Fibroblast of gingiva (primary cell): ENCODE measurements at regions not wholly inside any gene's neighbourhood (a gene's known extent, or its start where the extent isn't known, plus 50 kb on each side); places are given as distances from the start of the nearest gene placed in this dataset.
A peak's percentile ranks its signal among the peaks of the same experiment; 100 is the strongest.

ENCODE experiments used
- DNase-seq: peaks from one replicate; pipeline ENCODE4 v3.0.0-alpha.2; 2011; ENCODE audit warnings: low read depth

DNA sequence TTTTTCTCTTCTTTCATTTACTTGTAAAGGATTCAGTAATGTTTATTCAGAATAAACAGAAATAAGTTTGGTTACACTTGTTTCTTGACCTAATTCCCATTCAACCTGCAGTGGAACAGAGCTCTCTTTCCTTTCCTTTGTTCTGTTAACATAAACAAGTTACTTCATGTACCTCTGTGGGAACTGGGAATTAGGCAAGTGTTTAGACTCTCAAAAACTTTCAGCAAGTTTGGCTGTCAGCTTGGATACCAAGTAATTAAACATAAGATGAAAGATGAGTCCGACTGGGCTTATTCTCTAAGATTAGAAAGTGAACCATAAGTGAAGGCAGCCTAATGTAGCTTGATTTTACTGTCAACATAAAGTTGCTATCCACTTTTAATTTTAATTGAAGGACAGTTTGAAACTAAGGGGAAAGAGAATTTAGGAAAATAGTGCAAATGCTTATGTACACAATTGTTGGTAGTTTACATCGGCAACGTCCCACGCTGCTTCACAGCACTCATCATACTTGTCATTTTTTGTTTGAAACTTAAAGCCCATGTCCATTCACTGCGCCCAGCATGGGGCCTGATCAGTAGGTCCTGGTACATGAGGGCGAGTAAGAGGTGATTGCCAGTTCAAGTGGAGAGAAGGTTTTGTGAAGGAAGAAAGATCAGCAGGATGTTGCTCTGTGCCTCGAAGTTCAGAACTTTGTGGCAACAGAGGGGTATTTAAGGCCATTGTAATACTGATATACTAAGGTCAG lies 113.0 kb downstream of the PLEKHG1 start:
- no peak for DNase-seq

DNA sequence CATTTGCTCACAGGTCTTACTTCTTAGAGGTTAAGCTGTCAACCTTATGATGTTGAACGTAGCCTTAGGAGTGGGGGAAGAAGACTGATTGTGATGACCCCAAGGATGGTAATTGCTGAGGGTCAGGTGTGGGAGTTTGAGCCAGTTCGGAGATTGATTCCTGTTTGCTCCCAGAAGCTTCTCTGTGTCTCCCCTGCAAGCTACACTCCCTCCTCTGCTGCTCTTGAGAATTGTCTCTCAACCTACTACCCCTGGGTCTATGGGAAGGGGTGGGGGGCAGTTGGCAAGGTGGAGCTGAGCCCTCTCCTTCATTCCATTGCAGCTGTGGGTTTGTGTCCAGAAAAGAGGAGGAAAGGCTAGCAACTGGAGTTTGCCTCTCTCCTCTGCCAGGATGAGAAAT lies 113.8 kb downstream of the PLEKHG1 start:
- DNase-seq, result no peak

DNA sequence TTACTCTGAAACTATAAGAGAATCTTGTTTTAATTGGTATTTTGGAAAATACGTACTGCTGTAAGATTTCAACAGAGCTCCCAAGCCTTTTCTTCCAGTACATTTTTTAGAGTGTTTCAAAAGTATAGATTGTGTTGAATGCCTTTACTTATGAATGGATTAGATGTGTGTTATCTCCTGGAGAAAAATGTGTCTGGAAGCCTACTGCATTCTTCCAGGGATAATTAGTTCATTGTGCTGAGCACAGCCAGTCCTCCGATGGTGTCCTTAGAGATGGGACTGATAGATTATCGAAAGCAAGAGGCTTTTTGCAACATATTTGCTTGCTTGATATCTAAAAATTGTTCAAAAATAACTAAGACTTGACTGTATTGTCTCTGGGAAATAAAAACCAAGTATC lies 114.2 kb downstream of the PLEKHG1 start:
- no peak for DNase-seq

DNA sequence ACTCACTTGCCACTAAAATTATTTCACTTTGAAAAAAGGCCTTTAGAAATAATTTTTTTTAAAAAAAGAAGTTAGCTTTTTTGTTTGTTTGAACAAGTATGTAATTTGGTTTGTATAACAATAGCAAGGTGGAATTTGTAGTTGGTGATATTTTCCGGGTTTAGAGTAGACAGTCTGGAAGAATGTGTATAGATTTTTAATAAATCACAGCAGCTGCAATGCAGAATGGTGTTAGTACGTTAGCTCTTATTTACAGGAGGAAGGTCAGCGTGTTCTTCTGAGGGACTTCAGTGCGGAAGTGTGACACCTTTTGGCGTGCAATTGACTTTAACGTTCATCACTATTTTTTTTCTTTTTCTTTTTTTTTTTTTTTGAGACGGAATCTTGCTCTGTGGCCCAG lies 115.4 kb downstream of the PLEKHG1 start:
- no peak for DNase-seq

DNA sequence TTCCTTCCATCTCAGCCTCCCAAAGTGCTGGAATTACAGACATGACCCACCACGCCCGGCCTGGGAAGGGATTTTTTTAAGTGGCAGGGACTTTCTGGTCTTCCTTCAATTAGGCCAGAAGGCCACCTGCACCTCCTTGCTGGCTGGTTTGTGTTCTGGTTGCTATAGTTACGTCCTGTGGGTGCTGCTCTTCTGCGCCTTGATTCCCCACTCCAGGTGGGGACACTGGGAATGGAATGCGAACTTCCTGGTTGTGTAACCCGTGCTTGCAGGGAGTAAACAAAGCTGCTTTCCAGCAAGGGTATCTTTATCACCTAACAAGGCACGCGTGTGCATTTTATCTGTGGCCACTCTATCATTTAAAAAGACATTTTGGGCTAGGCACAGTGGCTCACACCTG lies 117.7 kb downstream of the PLEKHG1 start:
- DNase-seq, result no peak

DNA sequence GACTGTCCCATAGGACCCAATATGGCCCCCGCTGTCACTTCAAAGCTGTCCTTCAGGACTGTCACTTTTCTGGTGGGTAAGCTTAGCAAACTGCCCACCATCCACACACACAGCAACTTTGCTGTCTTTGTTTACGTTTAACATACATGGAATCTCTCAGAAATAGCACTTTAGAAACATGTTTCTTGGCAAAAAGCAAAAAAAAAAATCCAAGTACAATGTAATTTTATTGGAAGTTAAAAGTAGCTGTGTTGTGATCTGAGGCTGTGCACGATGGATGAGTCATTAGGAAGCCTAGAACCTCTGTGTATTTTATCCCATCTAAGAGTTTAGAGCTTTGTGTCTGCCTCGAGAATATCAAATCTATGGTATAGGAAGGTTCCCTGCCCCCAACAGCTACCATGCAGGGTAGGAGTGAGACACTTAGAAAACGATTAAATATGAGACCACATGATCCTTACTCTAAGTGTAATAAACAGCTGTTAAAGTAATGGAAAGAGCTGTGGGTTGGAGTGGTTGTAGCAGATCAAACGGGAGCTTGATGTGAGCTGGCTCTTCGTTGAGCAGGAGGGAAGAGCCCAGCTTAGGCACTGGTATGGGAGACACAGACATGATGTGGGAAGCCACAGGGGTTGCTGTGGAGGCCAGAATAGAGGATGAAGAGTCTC lies 119.5 kb downstream of the PLEKHG1 start:
- DNase-seq, result no peak

DNA sequence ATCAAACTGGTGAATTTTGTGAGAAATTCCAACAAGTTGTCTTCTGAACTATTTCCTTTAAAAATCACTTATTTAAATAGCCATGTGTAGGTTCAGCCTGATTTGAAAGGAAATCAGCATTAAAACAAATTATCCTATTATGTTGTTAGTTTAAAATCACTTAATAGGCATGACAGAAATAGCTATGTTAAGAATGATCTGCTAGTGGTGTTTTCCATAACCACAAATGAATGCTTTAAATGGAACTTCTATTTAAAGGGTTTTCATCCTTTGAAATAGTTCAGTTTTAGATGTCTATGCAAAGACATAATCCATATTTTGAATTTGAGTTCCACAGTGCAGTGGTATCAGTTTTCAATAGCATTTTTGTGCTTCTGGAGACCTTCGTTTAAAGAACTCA lies 120.1 kb downstream of the PLEKHG1 start:
- no peak for DNase-seq

DNA sequence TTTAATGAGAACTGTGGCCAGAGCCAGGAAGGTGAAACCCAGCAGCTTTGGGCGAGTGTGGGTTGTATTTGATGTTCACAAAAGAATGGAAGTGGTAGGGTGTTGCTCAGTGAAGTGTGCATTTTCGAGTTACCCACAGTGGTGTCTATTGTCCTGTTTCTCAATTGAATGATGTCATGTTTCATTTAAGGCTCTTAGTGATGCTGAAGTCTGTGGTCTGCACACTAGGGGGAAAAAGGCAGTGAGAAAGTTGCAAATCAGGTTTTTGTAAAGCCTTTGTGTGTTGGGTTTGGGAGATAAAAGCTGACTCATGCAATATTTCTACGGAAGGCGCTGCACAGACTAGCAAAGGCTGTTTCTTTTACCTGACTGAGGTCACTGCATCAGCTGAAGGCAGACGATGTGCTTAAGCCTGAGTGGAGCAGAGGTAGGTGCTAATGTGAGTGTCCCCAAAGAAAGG lies 121.1 kb downstream of the PLEKHG1 start:
- DNase-seq, result no peak

DNA sequence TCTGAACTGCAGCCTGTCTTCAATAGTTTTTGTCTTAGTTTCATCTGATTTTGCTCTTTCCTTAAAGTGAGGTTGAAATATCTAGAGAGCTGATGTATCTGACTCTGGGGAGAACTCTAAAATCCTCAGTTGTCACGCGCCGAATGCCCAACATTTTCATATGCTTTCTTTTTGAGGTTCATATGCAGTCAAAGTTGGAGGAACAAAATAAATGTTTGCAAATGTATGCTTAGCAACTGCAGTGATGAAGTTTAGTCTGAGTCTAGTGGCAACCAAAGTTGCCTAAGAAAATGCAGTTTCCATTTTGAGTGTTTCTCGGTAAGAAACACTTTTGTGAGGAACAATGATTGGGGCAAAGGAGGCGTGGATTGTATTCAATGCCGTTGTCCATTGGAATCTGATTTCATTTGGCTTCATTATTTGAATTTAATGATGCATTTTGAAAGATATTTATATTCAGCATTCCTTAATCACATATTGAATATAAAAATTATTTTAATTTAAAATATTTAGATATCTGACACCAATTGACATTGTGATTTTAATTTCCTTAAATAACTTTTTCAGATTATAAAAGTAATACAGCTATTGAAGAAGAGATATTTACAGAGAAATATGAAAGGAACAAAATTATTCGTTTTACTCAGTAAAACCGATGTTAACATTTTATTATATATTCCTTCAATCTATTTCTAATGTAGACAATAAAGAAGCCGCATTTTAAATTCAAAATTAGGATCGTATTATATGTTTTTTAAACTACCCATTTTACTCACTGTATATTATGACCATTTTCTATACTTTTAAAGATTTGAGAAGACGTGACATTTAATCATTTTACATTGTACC lies 122.0 kb downstream of the PLEKHG1 start:
- no peak for DNase-seq

DNA sequence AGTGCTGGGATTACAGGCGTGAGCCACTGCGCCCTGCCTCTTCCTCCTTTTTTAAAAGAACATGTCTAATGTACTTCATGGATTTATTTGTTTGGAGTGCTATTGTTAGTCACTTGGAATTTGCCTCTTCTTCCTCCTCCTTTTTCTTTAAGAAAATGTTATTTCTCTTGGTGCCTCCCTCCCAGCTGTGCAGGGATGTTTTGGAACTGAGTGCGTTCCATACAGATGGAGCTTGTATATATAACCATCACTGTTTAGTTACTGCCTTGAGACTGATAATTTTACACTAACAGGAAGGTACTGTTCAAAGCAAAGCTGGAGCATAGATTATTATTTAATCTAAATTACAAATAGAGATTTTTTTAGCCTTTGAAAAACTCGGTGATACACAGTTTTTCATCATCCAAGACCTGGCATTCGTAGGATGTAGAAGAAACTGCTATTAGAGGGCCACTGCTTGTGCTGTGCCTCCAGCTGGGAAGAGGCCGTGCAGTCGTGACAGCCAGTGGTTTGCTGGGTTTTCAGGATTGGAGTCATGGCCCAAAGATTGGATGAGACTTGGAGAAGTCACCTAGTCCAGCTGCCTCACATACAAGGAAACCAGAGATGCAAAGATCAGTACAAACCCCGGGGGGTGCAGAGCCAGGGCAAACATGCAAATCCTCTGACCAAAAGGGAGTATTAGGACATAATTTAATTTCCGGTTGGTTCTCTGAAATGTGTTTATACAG lies 123.1 kb downstream of the PLEKHG1 start:
- no peak for DNase-seq

DNA sequence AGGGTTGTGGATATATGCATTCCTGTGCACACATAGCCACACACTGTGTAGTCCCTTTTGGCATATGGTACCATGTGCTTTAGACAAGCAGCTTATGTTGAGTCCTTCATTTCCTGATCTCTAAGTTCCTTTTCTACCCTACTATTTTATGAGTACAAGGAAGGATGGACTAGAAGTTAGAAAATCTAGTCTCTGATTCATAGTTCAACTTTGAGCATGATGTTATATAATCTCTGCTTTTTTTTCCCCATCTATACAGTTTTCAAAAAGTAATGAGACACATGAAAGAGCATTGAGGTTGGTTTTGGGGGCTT lies 123.6 kb downstream of the PLEKHG1 start:
- no peak for DNase-seq

DNA sequence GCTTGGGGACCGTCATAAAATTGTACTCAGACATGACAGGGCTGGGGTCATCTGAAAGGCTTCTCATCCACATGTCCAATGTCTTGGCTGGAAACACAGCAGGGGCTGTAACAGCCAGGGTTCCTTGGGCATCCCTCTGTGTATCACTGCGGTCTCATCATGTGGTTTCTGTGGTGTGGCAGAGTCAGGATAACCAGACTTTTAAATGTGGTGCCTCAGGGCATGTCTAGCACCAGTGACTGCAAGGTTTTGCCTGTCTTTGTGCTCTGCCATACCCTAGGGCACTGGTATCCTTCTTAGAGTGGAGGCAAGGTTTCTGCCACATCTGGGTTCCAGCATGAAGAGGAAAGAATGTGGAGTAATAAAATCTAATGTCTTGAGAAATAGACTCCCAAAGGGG lies 124.2 kb downstream of the PLEKHG1 start:
- peak; percentile 15 for DNase-seq

DNA sequence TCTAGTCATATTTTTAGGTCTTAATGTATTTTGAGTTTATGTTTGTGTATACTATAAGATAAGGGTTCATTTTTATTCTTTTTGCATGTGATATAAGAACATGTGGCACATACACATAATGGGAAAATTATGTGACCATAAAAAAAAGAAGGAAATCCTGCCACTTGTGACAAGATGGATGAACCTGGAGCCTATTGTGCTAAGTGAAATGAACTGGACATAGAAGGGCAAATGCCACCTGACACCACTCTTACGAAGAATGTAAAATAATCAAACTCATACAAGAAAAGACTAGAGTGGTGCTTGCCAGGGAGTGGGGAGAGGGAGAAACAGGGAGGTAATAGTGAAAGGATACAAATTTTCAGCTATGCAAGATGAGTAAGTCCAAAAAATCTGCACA lies 126.1 kb downstream of the PLEKHG1 start:
- DNase-seq, result no peak

DNA sequence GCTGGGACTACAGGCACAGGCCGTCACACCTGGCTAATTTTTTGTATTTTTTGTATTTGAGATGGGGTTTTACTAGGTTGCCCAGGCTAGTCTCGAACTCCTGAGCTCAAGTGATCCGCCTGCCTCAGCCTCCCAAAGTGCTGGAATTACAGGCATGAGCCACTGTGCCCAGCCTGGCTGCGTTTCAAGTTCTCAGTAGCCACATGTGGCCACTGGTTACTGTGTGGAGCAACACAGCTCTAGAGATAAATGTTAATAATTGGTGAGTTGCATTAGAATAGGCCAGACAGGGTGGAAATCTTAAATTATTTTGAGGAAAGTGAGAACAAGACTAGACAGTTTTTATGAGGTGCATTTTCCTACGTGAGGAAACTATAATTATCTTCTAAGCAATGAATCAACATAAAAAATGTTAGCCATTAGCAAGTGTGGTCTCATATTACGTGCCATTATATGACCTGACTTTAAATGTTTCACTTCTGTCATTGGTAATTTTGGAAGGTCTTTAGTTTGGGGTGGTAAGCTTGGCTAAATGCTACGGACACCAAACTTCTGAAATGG lies 129.6 kb downstream of the PLEKHG1 start:
- no peak for DNase-seq

DNA sequence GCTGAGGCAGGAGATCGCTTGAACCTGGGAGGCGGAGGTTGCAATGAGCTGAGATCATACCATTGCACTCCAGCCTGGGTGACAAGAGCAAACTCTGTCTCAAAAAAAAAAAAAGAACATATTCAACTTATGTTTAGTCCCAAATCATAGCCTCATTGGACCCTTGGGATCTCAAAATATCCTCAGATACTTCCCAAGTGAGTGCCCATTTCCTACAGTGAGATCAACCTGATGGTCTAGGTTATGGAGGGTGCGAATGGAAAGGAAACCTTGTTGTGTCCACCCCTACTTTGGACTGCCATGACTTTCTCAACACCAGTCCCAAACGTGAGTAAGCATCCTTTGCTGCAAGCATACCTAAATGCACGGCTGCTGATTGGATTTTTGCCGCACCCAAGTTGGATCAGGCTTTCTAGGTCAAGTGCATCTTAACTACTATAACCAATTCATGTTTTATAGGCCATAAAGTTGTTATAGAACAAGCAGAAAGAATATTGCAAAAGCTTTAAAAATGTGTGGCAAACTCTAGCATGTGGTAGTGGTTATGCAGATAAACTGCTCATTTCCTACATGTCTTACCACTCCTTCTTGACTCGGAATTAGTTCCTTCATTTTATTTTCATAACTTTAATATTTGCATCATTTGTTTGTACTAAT lies 131.2 kb downstream of the PLEKHG1 start:
- DNase-seq, result no peak

DNA sequence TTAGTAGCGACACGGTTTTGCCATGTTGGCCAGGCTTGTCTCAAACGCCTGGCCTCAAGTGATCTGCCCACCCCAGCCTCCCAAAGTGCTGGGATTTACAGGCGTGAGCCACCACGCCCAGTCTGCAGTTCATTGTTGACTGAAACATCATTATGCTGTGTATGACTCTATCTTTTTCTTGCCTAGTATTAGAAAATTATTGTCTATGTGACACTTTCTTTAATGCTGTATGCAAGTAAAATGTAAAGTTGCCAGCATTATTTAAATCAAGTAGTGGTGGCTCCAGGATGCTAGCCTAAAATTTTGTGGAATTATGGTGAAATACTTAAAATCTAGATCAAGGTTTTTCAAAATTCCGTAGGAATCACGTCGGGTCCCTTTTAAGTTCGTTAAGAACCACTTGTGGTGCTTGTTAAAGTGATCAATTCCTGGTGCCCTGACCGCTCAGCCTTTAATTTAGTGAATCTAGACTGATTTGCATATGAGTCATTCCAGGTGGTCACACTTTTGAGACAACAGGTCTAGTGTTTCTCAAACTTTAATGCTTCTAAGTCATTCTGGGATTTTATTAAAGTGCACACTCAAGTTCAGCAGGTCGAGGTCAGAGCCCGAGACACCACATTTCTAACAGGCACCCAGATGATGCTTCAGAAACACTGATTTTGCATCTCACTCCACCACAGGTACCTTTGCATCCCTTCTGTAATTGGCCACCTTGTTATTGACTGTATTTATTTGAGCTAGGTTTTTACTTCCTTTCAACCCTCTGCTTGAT lies 132.6 kb upstream of the MTHFD1L start:
- DNase-seq, result no peak

DNA sequence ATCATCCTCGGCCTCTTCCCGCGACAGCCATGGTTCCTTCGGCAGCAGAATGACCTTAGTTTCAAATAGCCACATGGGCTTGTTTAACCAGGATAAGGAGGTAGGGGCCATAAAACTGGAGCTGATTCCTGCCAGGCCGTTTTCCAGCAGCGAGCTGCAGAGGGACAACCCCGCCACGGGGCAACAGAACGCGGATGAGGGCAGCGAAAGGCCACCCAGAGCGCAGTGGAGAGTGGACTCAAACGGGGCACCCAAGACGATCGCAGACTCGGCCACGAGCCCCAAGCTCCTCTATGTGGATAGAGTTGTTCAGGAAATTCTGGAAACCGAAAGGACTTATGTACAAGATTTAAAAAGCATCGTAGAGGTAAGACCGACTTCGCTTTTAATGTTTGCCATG lies 131.8 kb upstream of the MTHFD1L start:
- no peak for DNase-seq

DNA sequence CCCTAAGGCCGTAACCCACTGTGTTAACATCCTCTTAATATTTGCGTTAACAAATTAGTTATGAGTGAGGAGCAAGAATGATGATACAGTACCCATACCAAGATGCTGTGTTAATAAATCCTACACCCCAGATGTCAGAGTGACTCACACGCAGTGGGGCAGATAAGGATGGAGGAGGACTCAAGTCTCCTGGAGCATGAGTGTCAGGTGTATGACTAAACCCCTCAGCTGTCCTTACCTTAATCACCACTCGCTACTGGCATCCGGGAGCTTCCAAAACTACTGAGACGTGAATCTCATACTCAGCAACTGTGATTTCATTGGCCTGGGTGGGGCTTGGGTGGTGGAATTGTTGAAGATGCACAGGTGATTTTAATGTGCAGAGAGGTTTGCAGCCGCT lies 131.3 kb upstream of the MTHFD1L start:
- DNase-seq, result no peak

DNA sequence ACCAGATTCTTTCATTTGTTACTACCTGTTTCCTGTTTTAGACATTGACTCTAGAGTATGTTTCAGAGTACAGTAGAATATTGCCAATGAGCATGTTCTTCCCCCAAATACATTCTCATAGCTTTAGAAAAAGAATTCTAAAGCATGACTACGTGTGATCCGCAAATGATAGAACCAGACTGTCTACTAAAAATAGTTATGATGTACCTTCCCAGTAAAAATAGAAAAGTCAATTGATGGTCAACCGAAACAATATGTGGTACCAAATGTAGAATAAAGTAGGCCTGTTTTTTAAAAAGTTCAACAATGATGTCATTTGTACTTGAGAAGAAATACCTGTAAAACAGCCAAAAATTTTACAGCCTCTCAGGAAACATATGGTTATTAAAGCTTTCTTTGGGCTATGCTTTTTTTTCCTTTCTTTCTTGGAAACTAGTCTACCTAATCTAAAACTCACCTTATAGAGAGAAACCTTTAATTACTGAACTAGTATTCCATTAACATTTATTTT lies 130.1 kb upstream of the MTHFD1L start:
- no peak for DNase-seq

DNA sequence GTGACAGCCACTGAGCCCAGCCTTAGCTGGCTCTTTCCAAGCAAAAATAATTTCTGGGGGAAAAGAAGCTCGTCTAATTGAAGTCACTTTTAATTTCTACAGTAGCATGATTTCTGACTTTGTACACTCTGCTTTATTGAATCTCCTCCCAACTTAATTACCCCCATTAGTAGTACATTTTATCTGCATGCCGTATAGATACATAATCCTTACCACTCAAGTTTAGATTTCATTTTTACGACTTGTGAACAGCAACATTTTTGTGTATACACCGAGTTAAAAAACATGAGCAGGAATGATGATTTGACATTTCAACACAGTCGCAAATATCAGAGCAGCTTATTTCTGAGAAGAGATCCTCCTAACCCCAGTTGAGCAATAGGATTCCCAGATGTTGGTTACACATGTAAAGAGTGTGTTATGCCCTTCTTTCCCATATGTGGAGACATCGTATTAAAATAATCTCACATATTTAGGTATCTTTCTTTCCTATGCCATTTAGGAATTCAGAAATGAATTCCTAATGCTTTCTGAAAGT lies 127.3 kb upstream of the MTHFD1L start:
- no peak for DNase-seq
